DOHH2 (cell line): ENCODE measurements at regions not wholly inside any gene's neighbourhood (a gene's known extent, or its start where the extent isn't known, plus 50 kb on each side); places are given as distances from the start of the nearest gene placed in this dataset.
"Not testable (repeated sequence)": the region's sequence is repeated elsewhere in the genome, so short reads cannot be mapped to it uniquely, and the experiment has no call there.

Experiments used
- H3F3A ChIP-seq: fragments of 200-600 bp; sonication (generic), shearing (Covaris generic); 2 replicates; pipeline ENCODE4 v1.6.0; 2016; ENCODE audit warnings: antibody characterized with exemption, mild to moderate bottlenecking; ENCODE audit not compliant: control insufficient read depth, insufficient read depth
- H3K27ac ChIP-seq: fragments of 200-600 bp; sonication (generic); 2 replicates; pipeline ENCODE4 v1.5.1; 2014; ENCODE audit warnings: low read depth, mild to moderate bottlenecking, low read length, moderate library complexity
- H3K27me3 ChIP-seq: fragments of 200-600 bp; sonication (generic); 2 replicates; pipeline ENCODE4 v1.6.1; 2014; ENCODE audit warnings: mild to moderate bottlenecking, low read length, mixed read lengths; ENCODE audit not compliant: control insufficient read depth
- H3K36me3 ChIP-seq: fragments of 200-600 bp; sonication (generic); 2 replicates; pipeline ENCODE4 v1.6.1; 2014; ENCODE audit warnings: mild to moderate bottlenecking, low read length, moderate library complexity, mixed read lengths; ENCODE audit not compliant: control insufficient read depth
- H3K4me1 ChIP-seq: fragments of 200-600 bp; sonication (generic); 2 replicates; pipeline ENCODE4 v1.6.1; 2014; ENCODE audit warnings: mild to moderate bottlenecking, low read length, mixed read lengths; ENCODE audit not compliant: control insufficient read depth
- H3K4me2 ChIP-seq: fragments of 200-600 bp; sonication (generic); 2 replicates; pipeline ENCODE4 v1.6.0; 2014; ENCODE audit warnings: mild to moderate bottlenecking, low read length, moderate library complexity
- H3K4me3 ChIP-seq: fragments of 200-600 bp; sonication (generic); 2 replicates; pipeline ENCODE4 v1.5.1; 2014; ENCODE audit warnings: mild to moderate bottlenecking, low read length, mixed read lengths
- H3K79me2 ChIP-seq: fragments of 200-600 bp; sonication (generic); 2 replicates; pipeline ENCODE4 v1.6.1; 2014; ENCODE audit warnings: mild to moderate bottlenecking, low read length, mixed read lengths; ENCODE audit not compliant: control insufficient read depth
- H3K9me2 ChIP-seq: fragments of 200-600 bp; sonication (generic); replicated peaks from 2 replicates; pipeline ENCODE4 v1.6.1; 2014; ENCODE audit warnings: mild to moderate bottlenecking, low read length, mixed read lengths; ENCODE audit not compliant: control insufficient read depth
- H3K9me3 ChIP-seq: fragments of 200-600 bp; sonication (generic); 2 replicates; pipeline ENCODE4 v1.6.1; 2014; ENCODE audit warnings: antibody characterized with exemption, low read length, mixed read lengths; ENCODE audit not compliant: control insufficient read depth, insufficient read depth
- H4K20me1 ChIP-seq: fragments of 200-600 bp; sonication (generic); 2 replicates; pipeline ENCODE4 v1.6.0; 2014; ENCODE audit warnings: low read depth, mild to moderate bottlenecking, antibody characterized with exemption, low read length, moderate library complexity; ENCODE audit not compliant: control insufficient read depth, insufficient read depth
- CTCF ChIP-seq: fragments of 200-600 bp; sonication (generic); IDR thresholded peaks from one replicate; pipeline ENCODE4 v1.5.1; 2014; ENCODE audit warnings: antibody characterized with exemption, mild to moderate bottlenecking, low read depth, low read length; ENCODE audit not compliant: poor library complexity, severe bottlenecking
- EZH2phosphoT487 ChIP-seq: fragments of 200-600 bp; sonication (generic); IDR thresholded peaks from 2 replicates; pipeline ENCODE4 v1.6.1; 2017; ENCODE audit warnings: borderline replicate concordance, mild to moderate bottlenecking, antibody characterized with exemption, low read length, moderate library complexity, mixed read lengths

GRCh38 chr2:64888591-64889309 is 100.4 kb upstream of the SLC1A4 start:
- peaks cover 16% of the 10 kb centered on the region; the same call in 1 of the 2 replicates for H3K9me3 ChIP-seq
- no peaks in the 10 kb centered on the region for H3K27me3 ChIP-seq
- no peaks in the 10 kb centered on the region for H3K4me1 ChIP-seq
- no peaks in the 10 kb centered on the region for H3K9me2 ChIP-seq
- H3K79me2 ChIP-seq, result no peaks in the 10 kb centered on the region
- no peaks in the 10 kb centered on the region for H3K36me3 ChIP-seq
- no peak overlapping the region for H3K27ac ChIP-seq
- TF ChIP-seq EZH2phosphoT487 (no peak), CTCF (no peak)
- no peak overlapping the region for H3K4me2 ChIP-seq
- H4K20me1 ChIP-seq, result no peaks in the 10 kb centered on the region
- H3K4me3 ChIP-seq, result no peak overlapping the region
- no peaks in the 10 kb centered on the region for H3F3A ChIP-seq

- Histone ChIP-seq H3K4me3 (no peak overlapping the region), H3K4me1 (no peaks in the 10 kb centered on the region), H4K20me1 (no peaks in the 10 kb centered on the region), H3K4me2 (no peak overlapping the region), H3K79me2 (no peaks in the 10 kb centered on the region), H3K9me3 (peaks cover 16% of the 10 kb centered on the region; the same call in 1 of the 2 replicates), H3K27me3 (no peaks in the 10 kb centered on the region), H3K9me2 (no peaks in the 10 kb centered on the region), H3K36me3 (no peaks in the 10 kb centered on the region), H3F3A (no peaks in the 10 kb centered on the region), H3K27ac (no peak overlapping the region)
- TF ChIP-seq EZH2phosphoT487, result no peak
- no peak for TF ChIP-seq CTCF
Measured at GRCh38 chr2:64889803-64890202, 99.4 kb upstream of the SLC1A4 start.

GRCh38 chr2:64896572-64896971 is 92.6 kb upstream of the SLC1A4 start:
- not testable (repeated sequence) for H3K27me3 ChIP-seq, H3K4me2 ChIP-seq

GRCh38 chr2:64899081-64899865 is 89.9 kb upstream of the SLC1A4 start:
- no peaks in the 10 kb centered on the region for H3K27me3 ChIP-seq
- H3K27ac ChIP-seq, result no peak overlapping the region
- peaks cover 5% of the 10 kb centered on the region; the same call in 1 of the 2 replicates for H3F3A ChIP-seq
- H3K4me2 ChIP-seq, result no peak overlapping the region
- no peaks in the 10 kb centered on the region; the same call in 1 of the 2 replicates for H3K9me3 ChIP-seq
- peaks cover 11% of the 10 kb centered on the region for H3K4me1 ChIP-seq
- H3K79me2 ChIP-seq, result no peaks in the 10 kb centered on the region
- no peak overlapping the region for H3K4me3 ChIP-seq
- TF ChIP-seq CTCF, result no peak
- no peak for TF ChIP-seq EZH2phosphoT487
- no peaks in the 10 kb centered on the region for H3K9me2 ChIP-seq
- no peaks in the 10 kb centered on the region for H3K36me3 ChIP-seq
- no peaks in the 10 kb centered on the region for H4K20me1 ChIP-seq

More at GRCh38 chr2:64896572-64896971, 92.6 kb upstream of the SLC1A4 start:
- H4K20me1 ChIP-seq, H3K27ac ChIP-seq, H3K4me3 ChIP-seq, H3K4me1 ChIP-seq, H3K36me3 ChIP-seq, H3K79me2 ChIP-seq, H3K9me2 ChIP-seq, H3F3A ChIP-seq, H3K9me3 ChIP-seq: not testable (repeated sequence)

GRCh38 chr2:64899876-64900275 is 89.3 kb upstream of the SLC1A4 start:
- not testable (repeated sequence) for H3K4me3 ChIP-seq, H3F3A ChIP-seq, H3K9me2 ChIP-seq, H3K79me2 ChIP-seq, H4K20me1 ChIP-seq, H3K4me2 ChIP-seq, H3K27ac ChIP-seq, H3K27me3 ChIP-seq, H3K36me3 ChIP-seq, H3K9me3 ChIP-seq
- H3K4me1 ChIP-seq, result peaks cover 17% of the 10 kb centered on the region
